ENCODE measurements at regions not wholly inside any gene's neighbourhood (a gene's known extent, or its start where the extent isn't known, plus 50 kb on each side); places are given as distances from the start of the nearest gene placed in this dataset.

- CTCF ChIA-PET: interaction anchor here (0.6 to 2.0 kb wide), 4 partner anchors 226 to 1429 kb away, joined by 3 to 9 read pairs (median 6); no protein-coding TSS in a partner anchor
- H3K27ac Mint-ChIP-seq (ENCODE audit: unreplicated experiment): no peak overlapping the region
- H3K27me3 Mint-ChIP-seq (ENCODE audit: unreplicated experiment): no peaks in the 10 kb centered on the region
- H3K36me3 Mint-ChIP-seq (ENCODE audit: insufficient read depth, unreplicated experiment): no peaks in the 10 kb centered on the region
- TF ChIP-seq, protein P1, sequence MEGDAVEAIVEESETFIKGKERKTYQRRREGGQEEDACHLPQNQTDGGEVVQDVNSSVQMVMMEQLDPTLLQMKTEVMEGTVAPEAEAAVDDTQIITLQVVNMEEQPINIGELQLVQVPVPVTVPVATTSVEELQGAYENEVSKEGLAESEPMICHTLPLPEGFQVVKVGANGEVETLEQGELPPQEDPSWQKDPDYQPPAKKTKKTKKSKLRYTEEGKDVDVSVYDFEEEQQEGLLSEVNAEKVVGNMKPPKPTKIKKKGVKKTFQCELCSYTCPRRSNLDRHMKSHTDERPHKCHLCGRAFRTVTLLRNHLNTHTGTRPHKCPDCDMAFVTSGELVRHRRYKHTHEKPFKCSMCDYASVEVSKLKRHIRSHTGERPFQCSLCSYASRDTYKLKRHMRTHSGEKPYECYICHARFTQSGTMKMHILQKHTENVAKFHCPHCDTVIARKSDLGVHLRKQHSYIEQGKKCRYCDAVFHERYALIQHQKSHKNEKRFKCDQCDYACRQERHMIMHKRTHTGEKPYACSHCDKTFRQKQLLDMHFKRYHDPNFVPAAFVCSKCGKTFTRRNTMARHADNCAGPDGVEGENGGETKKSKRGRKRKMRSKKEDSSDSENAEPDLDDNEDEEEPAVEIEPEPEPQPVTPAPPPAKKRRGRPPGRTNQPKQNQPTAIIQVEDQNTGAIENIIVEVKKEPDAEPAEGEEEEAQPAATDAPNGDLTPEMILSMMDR (IDR thresholded peaks at IDR 0.05; ENCODE audit: unreplicated experiment): no peak
- intact Hi-C loops (cut with micrococcal nuclease; ENCODE audit: unreplicated experiment): loop anchor here (1.0 to 5.0 kb wide), 4 partner anchors 509 to 1398 kb away; no protein-coding TSS in a partner anchor
- no peak for DNase-seq
- H3K4me3 Mint-ChIP-seq (ENCODE audit: low read depth, unreplicated experiment): no peak overlapping the region
- no TSS peak for BruUV-seq (replicated peaks)
- H3K4me1 Mint-ChIP-seq (ENCODE audit: low read depth, unreplicated experiment): peaks cover 8% of the 10 kb centered on the region
- H3K9me3 Mint-ChIP-seq (ENCODE audit: low read depth, unreplicated experiment): no peaks in the 10 kb centered on the region
Observed at GRCh38 chr15:97755726-97756125, 204.8 kb upstream of the ARRDC4 start.

DNA sequence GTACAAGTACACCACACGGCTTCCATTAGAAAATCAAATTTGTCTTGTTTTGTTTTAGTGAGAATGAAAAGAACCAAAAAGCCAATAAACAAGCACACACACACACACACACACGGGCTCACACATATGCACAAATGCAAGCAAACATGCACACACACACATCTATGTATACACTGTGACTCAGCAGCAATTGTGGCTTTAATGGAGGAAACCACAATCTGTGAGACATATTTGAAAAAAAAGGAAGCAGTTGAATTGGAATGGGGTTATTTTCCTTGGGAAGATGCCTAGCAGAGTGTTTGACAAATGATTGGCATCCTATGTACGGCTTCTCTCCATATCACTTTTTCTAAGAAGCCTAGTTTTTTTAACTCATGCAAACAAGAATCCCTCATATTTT is 201.1 kb upstream of the ARRDC4 start:
- no peaks in the 10 kb centered on the region for H3K27me3 Mint-ChIP-seq (ENCODE audit: unreplicated experiment)
- CTCF ChIA-PET: interaction anchor here (0.6 kb wide), 1 partner anchor 1414 kb away, joined by 4 read pairs; no protein-coding TSS in a partner anchor
- H3K9me3 Mint-ChIP-seq (ENCODE audit: low read depth, unreplicated experiment): peaks cover 4% of the 10 kb centered on the region
- TF ChIP-seq, protein P1 (IDR thresholded peaks at IDR 0.05; ENCODE audit: unreplicated experiment): no peak
- BruUV-seq (replicated peaks): no TSS peak
- no peak overlapping the region for H3K4me3 Mint-ChIP-seq (ENCODE audit: low read depth, unreplicated experiment)
- no peaks in the 10 kb centered on the region for H3K36me3 Mint-ChIP-seq (ENCODE audit: insufficient read depth, unreplicated experiment)
- H3K4me1 Mint-ChIP-seq (ENCODE audit: low read depth, unreplicated experiment): peaks cover 8% of the 10 kb centered on the region
- H3K27ac Mint-ChIP-seq (ENCODE audit: unreplicated experiment): no peak overlapping the region
- DNase-seq: no peak
- intact Hi-C loops (cut with micrococcal nuclease; ENCODE audit: unreplicated experiment): loop anchor here (5.0 kb wide), 2 partner anchors 1172 to 1402 kb away; no protein-coding TSS in a partner anchor

DNA sequence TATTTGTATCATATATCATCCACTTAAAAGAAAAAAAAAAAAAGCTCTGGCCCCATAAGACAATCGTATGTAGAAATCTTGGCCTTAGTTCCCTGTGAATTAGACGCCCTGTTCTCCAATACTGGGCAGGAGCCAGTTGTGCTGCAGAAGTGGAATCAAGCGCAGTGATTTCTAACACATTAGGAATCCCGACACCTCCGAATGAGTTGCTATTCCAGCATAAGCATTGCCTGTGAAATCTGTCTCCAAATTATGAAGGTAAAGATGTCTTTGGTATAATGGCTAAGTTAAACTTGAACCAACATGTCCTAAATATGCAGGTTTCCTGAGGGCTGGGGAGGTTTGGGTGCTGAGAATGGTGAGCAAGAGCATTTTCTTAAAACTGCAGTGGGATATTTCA is 199.4 kb upstream of the ARRDC4 start:
- intact Hi-C loops (cut with micrococcal nuclease; ENCODE audit: unreplicated experiment): no loop called here
- Mint-ChIP-seq H3K4me1 (ENCODE audit: low read depth, unreplicated experiment) (no peaks in the 10 kb centered on the region), H3K4me3 (ENCODE audit: low read depth, unreplicated experiment) (no peak overlapping the region), H3K27ac (ENCODE audit: unreplicated experiment) (no peak overlapping the region), H3K9me3 (ENCODE audit: low read depth, unreplicated experiment) (peaks cover 7% of the 10 kb centered on the region), H3K36me3 (ENCODE audit: insufficient read depth, unreplicated experiment) (no peaks in the 10 kb centered on the region), H3K27me3 (ENCODE audit: unreplicated experiment) (no peaks in the 10 kb centered on the region)
- TF ChIP-seq, protein P1 (IDR thresholded peaks at IDR 0.05; ENCODE audit: unreplicated experiment): no peak
- DNase-seq: no peak
- CTCF ChIA-PET: interaction anchor here (1.1 kb wide), 1 partner anchor 36 kb away, joined by 3 read pairs; no protein-coding TSS in a partner anchor
- BruUV-seq (replicated peaks): no TSS peak

DNA sequence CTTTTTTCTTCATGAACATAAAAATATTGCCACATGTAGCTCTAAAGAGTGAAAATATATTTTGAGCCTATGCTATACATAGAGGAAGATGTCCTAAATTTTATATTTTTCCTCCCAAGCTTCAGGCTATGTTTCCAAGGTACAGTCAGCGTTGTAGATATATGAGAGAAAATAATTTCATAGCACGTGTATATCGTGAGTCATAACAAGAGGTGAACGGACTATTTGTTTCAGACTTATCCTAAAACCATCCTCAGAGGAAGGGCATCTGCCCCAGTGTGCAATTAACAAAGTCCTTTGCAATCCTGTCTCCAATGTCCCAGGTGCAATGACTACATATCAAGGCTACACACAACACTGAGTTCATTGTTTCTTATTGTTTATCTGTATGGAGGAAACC is 177.3 kb upstream of the ARRDC4 start:
- DNase-seq: no peak
- no peaks in the 10 kb centered on the region for H3K27me3 Mint-ChIP-seq (ENCODE audit: unreplicated experiment)
- H3K4me3 Mint-ChIP-seq (ENCODE audit: low read depth, unreplicated experiment): no peak overlapping the region
- no TSS peak for BruUV-seq (replicated peaks)
- peaks cover 4% of the 10 kb centered on the region for H3K9me3 Mint-ChIP-seq (ENCODE audit: low read depth, unreplicated experiment)
- no peak overlapping the region for H3K27ac Mint-ChIP-seq (ENCODE audit: unreplicated experiment)
- intact Hi-C loops (cut with micrococcal nuclease; ENCODE audit: unreplicated experiment): loop anchor here (10.0 kb wide), 1 partner anchor 392 kb away; no protein-coding TSS in a partner anchor
- H3K4me1 Mint-ChIP-seq (ENCODE audit: low read depth, unreplicated experiment): no peaks in the 10 kb centered on the region
- CTCF ChIA-PET: interaction anchor here (0.6 kb wide), 1 partner anchor 512 kb away, joined by 3 read pairs; no protein-coding TSS in a partner anchor
- TF ChIP-seq, protein P1 (IDR thresholded peaks at IDR 0.05; ENCODE audit: unreplicated experiment): no peak
- no peaks in the 10 kb centered on the region for H3K36me3 Mint-ChIP-seq (ENCODE audit: insufficient read depth, unreplicated experiment)

All from Calu3 (cell line).